SK-N-SH treated with all-trans-retinoic acid at 6 μM for 48 hours (cell line): ENCODE measurements at regions not wholly inside any gene's neighbourhood (a gene's known extent, or its start where the extent isn't known, plus 50 kb on each side); places are given as distances from the start of the nearest gene placed in this dataset.

ENCODE experiments used
- ARNTL ChIP-seq: fragments of 450-650 bp; formaldehyde crosslinking; IDR thresholded peaks from 2 replicates; pipeline ENCODE4 v1.5.0; 2020; ENCODE audit warnings: low read depth, mild to moderate bottlenecking, moderate library complexity, borderline replicate concordance
- ESRRG ChIP-seq: fragments of 250-450 bp; sonication (Bioruptor Pico); IDR thresholded peaks from 2 replicates; pipeline ENCODE4 v1.6.1; 2021; ENCODE audit warnings: mild to moderate bottlenecking
- PATZ1 ChIP-seq: fragments of 250-450 bp; sonication (Bioruptor Pico); IDR thresholded peaks from 2 replicates; pipeline ENCODE4 v1.8.0; 2020; ENCODE audit warnings: mild to moderate bottlenecking, moderate library complexity, borderline replicate concordance
- ZC3H10 ChIP-seq: fragments of 250-450 bp; sonication (Bioruptor Pico); IDR thresholded peaks from 2 replicates; pipeline ENCODE4 v1.5.1; 2021; ENCODE audit warnings: mild to moderate bottlenecking, moderate library complexity
- ZFP30 ChIP-seq: fragments of 450-650 bp; formaldehyde crosslinking; IDR thresholded peaks from 2 replicates; pipeline ENCODE4 v1.5.0; 2022; ENCODE audit warnings: mild to moderate bottlenecking, moderate library complexity
- ZNF8 ChIP-seq: fragments of 450-650 bp; formaldehyde crosslinking; IDR thresholded peaks from 2 replicates; pipeline ENCODE4 v1.5.0; 2020; ENCODE audit warnings: mild to moderate bottlenecking, moderate library complexity
- TF ChIP-seq, protein P1 (sequence below): fragments of 250-450 bp; sonication (Bioruptor Pico); IDR thresholded peaks from 2 replicates; pipeline ENCODE4 v1.8.0; 2021; ENCODE audit warnings: low read depth, mild to moderate bottlenecking, moderate library complexity, borderline replicate concordance

DNA sequence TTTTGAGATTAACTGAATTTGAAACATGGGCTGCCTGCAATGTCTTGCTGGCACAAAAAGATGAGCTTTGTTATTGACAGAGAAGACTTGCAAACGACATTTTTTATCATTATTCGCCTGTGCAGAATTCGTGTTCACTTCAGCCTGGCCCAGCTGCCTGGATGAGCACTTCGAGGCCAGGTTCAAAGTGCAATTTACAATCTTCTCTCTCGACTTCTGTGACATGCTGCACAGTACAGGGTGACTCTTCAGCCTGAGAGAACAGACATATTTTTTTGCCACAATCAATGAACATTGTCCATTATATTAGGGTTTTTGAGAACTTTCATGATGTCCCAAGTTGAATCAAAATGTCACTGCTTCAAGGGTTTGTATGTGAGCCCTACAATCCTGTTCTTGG is 616.5 kb downstream of the SMARCA1 start:
- TF ChIP-seq ZC3H10 (no peak), ZNF8 (CRISPR knock-in tag) (no peak), PATZ1 (CRISPR knock-in tag) (no peak), ZFP30 (CRISPR knock-in tag) (no peak), ARNTL (CRISPR knock-in tag) (no peak), ESRRG (CRISPR knock-in tag) (no peak)
- TF ChIP-seq, protein P1, sequence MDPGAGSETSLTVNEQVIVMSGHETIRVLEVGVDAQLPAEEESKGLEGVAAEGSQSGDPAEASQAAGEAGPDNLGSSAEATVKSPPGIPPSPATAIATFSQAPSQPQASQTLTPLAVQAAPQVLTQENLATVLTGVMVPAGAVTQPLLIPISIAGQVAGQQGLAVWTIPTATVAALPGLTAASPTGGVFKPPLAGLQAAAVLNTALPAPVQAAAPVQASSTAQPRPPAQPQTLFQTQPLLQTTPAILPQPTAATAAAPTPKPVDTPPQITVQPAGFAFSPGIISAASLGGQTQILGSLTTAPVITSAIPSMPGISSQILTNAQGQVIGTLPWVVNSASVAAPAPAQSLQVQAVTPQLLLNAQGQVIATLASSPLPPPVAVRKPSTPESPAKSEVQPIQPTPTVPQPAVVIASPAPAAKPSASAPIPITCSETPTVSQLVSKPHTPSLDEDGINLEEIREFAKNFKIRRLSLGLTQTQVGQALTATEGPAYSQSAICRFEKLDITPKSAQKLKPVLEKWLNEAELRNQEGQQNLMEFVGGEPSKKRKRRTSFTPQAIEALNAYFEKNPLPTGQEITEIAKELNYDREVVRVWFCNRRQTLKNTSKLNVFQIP (CRISPR knock-in tag), result no peak
